IMR-90 (cell line): ENCODE measurements at regions not wholly inside any gene's neighbourhood (a gene's known extent, or its start where the extent isn't known, plus 50 kb on each side); places are given as distances from the start of the nearest gene placed in this dataset.

Experiments
- CEBPB ChIP-seq: IDR thresholded peaks from 2 replicates; pipeline ENCODE4 v1.6.1; 2012; ENCODE audit warnings: low read depth, low read length, improper control_type of control experiment
- CTCF ChIP-seq: conservative IDR thresholded peaks from 2 replicates; pipeline ENCODE4 v1.5.1; 2012; ENCODE audit warnings: mild to moderate bottlenecking, low read depth, low read length, improper control_type of control experiment
- FOS ChIP-seq: fragments of 150-350 bp; IDR thresholded peaks from 2 replicates; pipeline ENCODE4 v1.6.1; 2016; ENCODE audit warnings: low read depth, low read length
- MAFK ChIP-seq: IDR thresholded peaks from 2 replicates; pipeline ENCODE4 v1.6.1; 2012; ENCODE audit warnings: low read depth, low read length, improper control_type of control experiment
- MXI1 ChIP-seq: IDR thresholded peaks from 2 replicates; pipeline ENCODE4 v1.6.1; 2012; ENCODE audit warnings: low read depth, mild to moderate bottlenecking, low read length, moderate library complexity, borderline replicate concordance
- POLR2A ChIP-seq: IDR thresholded peaks from 2 replicates; pipeline ENCODE4 v1.6.1; 2012; ENCODE audit warnings: mild to moderate bottlenecking, low read depth, low read length
- RAD21 ChIP-seq: IDR thresholded peaks from 2 replicates; pipeline ENCODE4 v1.6.1; 2012; ENCODE audit warnings: low read length, improper control_type of control experiment
- RCOR1 ChIP-seq: IDR thresholded peaks from 2 replicates; pipeline ENCODE4 v1.6.1; 2012; ENCODE audit warnings: mild to moderate bottlenecking, low read length, improper control_type of control experiment; ENCODE audit not compliant: insufficient replicate concordance
- TF ChIP-seq, protein P1 (sequence below): fragments of 150-350 bp; IDR thresholded peaks from 2 replicates; pipeline ENCODE4 v1.6.1; 2017; ENCODE audit warnings: mild to moderate bottlenecking, antibody characterized with exemption, low read length, low read depth

- TF ChIP-seq POLR2A (no peak), CTCF (no peak), MXI1 (no peak), RAD21 (no peak), CEBPB (no peak), FOS (no peak), MAFK (no peak), RCOR1 (no peak)
- TF ChIP-seq, protein P1, sequence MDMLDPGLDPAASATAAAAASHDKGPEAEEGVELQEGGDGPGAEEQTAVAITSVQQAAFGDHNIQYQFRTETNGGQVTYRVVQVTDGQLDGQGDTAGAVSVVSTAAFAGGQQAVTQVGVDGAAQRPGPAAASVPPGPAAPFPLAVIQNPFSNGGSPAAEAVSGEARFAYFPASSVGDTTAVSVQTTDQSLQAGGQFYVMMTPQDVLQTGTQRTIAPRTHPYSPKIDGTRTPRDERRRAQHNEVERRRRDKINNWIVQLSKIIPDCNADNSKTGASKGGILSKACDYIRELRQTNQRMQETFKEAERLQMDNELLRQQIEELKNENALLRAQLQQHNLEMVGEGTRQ = no peak
Observed at GRCh38 chr13:40383885-40384284, 282.6 kb downstream of the FOXO1 start.
